Erythroblast (primary cell): ENCODE measurements at regions not wholly inside any gene's neighbourhood (a gene's known extent, or its start where the extent isn't known, plus 50 kb on each side); places are given as distances from the start of the nearest gene placed in this dataset.

Experiments used
- GATA1 ChIP-seq: IDR thresholded peaks from 2 replicates; pipeline ENCODE4 v1.6.1; 2011; ENCODE audit warnings: low read depth, mild to moderate bottlenecking, control low read depth, low read length, moderate library complexity
- POLR2A ChIP-seq: IDR thresholded peaks from 2 replicates; pipeline ENCODE4 v1.6.1; 2011; ENCODE audit warnings: mild to moderate bottlenecking, low read length

- TF ChIP-seq POLR2A, result no peak
- no peak for TF ChIP-seq GATA1
Measured at GRCh38 chr9:23611869-23612268, 214.2 kb downstream of the ELAVL2 start.
